Fibroblast of villous mesenchyme (primary cell): ENCODE measurements at regions not wholly inside any gene's neighbourhood (a gene's known extent, or its start where the extent isn't known, plus 50 kb on each side); places are given as distances from the start of the nearest gene placed in this dataset.

Source experiments
- DNase-seq: peaks from one replicate; pipeline ENCODE4 v3.0.0-alpha.2; 2010; ENCODE audit warnings: low read depth
- H3K4me3 ChIP-seq: 2 replicates; pipeline ENCODE4 v1.5.1; 2011; ENCODE audit warnings: low read depth, mild to moderate bottlenecking, low read length
- TF ChIP-seq, protein P1 (sequence below): IDR thresholded peaks from 2 replicates; pipeline ENCODE4 v1.5.1; 2012; ENCODE audit warnings: low read depth, mild to moderate bottlenecking, low read length; ENCODE audit not compliant: insufficient read depth

GRCh38 chrX:11965436-11965835 is 172.8 kb upstream of the FRMPD4 start:
- TF ChIP-seq, protein P1, sequence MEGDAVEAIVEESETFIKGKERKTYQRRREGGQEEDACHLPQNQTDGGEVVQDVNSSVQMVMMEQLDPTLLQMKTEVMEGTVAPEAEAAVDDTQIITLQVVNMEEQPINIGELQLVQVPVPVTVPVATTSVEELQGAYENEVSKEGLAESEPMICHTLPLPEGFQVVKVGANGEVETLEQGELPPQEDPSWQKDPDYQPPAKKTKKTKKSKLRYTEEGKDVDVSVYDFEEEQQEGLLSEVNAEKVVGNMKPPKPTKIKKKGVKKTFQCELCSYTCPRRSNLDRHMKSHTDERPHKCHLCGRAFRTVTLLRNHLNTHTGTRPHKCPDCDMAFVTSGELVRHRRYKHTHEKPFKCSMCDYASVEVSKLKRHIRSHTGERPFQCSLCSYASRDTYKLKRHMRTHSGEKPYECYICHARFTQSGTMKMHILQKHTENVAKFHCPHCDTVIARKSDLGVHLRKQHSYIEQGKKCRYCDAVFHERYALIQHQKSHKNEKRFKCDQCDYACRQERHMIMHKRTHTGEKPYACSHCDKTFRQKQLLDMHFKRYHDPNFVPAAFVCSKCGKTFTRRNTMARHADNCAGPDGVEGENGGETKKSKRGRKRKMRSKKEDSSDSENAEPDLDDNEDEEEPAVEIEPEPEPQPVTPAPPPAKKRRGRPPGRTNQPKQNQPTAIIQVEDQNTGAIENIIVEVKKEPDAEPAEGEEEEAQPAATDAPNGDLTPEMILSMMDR = no peak
- no peak overlapping the region for H3K4me3 ChIP-seq
- DNase-seq = no peak

DNA sequence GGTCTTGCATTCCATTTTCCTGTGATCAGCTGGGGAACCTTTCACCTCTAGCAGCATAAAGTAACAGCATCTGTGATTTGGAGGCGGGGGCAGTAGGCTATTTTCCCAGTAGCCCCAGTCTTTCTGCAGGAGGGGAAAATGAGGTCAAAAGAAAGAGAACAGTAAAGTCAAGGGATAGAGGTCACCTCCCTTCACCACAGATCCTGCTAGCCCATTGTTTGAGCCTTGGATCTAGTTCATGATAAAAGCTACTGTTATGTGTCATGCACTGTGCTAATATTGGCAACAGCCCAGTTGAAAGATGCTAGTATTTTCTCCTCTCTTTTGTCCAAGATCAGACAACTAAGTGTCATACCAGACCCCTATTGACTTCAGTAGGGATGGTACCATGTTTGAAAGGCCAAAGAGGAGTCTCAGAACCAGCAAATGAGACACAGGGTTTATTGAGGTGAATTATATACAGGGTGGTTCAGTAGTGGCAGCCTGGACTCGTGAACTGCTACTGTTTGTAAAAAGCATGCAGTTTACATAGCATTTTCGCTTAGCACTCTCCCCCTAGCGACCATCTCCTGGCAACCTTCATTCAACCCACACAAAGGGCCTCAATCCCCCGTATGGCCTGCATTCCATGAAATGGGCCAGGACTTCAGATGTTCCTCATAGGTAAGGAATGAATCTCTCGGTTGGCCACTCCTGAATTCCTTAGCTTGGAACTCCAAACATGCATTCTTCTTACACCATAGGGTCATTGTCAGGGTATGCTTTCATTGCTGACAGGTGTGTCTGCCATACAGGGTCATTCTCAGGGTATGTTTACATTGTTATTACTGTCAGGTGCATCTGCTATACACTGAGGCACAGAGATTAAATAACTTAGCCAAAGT is 170.0 kb upstream of the FRMPD4 start:
- TF ChIP-seq, protein P1 = no peak

DNA sequence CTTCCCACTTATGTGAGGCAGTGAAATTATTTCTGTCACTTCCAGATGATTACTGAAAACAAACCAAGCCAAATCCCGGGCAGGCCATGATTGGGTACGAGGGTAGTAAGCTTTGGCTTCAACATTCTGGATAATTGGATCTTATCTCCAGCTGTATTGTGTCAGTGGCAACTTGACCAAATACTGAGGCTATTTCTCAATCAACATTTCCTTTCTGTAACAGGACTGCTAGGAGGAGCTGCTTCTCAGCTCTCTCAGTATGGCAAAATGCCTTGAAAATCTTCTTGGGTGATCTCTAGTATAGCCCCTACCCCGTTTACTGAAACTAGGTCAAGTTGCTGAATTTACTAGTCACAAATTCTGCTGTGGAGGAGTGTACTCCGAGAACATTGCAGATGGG is 169.3 kb upstream of the FRMPD4 start:
- H3K4me3 ChIP-seq = no peak overlapping the region
- TF ChIP-seq, protein P1 = no peak
- peak; percentile 37 for DNase-seq

More for the DNA sequence above, 170.0 kb upstream of the FRMPD4 start:
- H3K4me3 ChIP-seq = no peak overlapping the region
- DNase-seq = no peak

GRCh38 chrX:11970578-11971359 is 167.5 kb upstream of the FRMPD4 start:
- no peak overlapping the region for H3K4me3 ChIP-seq
- DNase-seq = no peak
- TF ChIP-seq, protein P1 = no peak

GRCh38 chrX:11976663-11977062 is 161.6 kb upstream of the FRMPD4 start:
- TF ChIP-seq, protein P1 = no peak
- no peak for DNase-seq
- no peak overlapping the region for H3K4me3 ChIP-seq

GRCh38 chrX:11992271-11992670 is 146.0 kb upstream of the FRMPD4 start:
- no peak for DNase-seq
- TF ChIP-seq, protein P1 = no peak
- H3K4me3 ChIP-seq = no peak overlapping the region
